PC-9 (cell line): ENCODE measurements at regions not wholly inside any gene's neighbourhood (a gene's known extent, or its start where the extent isn't known, plus 50 kb on each side); places are given as distances from the start of the nearest gene placed in this dataset.

ENCODE experiments used
- BruUV-seq: library from RNA; stranded (reverse); fragments of 400-500 nt; replicated peaks from 2 replicates; lab custom pipeline; 2021; lab: Mats Ljungman, UMichigan
- CTCF ChIA-PET: fragments of 300-600 bp; sonication (Branson Sonifier 250); formaldehyde crosslinking; loops from one replicate; lab custom pipeline; 2022; ENCODE audit warnings: antibody characterized with exemption; lab: Charles Lee
- POLR2A ChIA-PET: fragments of 300-600 bp; sonication (Branson Sonifier 250); formaldehyde crosslinking; loops from one replicate; lab custom pipeline; 2022; ENCODE audit warnings: antibody characterized with exemption; ENCODE audit not compliant: unreplicated experiment; lab: Charles Lee
- DNase-seq, 2 experiments: peaks; one replicate each; pipeline versions ENCODE4 v3.0.0 to v3.0.0-alpha.2; 2015 to 2022; ENCODE audit warnings: mixed read lengths in 1 of 2
- H2AFZ ChIP-seq: fragments of 200-600 bp; sonication (generic); 2 replicates; pipeline ENCODE4 v1.8.1; 2017; ENCODE audit warnings: antibody characterized with exemption
- H3F3A ChIP-seq: fragments of 200-600 bp; sonication (generic); 2 replicates; pipeline ENCODE4 v1.8.1; 2017; ENCODE audit warnings: antibody characterized with exemption, mild to moderate bottlenecking, low read depth; ENCODE audit not compliant: insufficient read depth
- H3K27ac ChIP-seq: fragments of 200-600 bp; sonication (generic); 2 replicates; pipeline ENCODE4 v1.6.1; 2016; ENCODE audit warnings: mixed run types
- H3K27me3 ChIP-seq: fragments of 200-600 bp; sonication (generic); 2 replicates; pipeline ENCODE4 v1.6.1; 2016; ENCODE audit warnings: low read depth, mixed run types; ENCODE audit not compliant: insufficient read depth
- H3K36me3 ChIP-seq: fragments of 200-600 bp; sonication (generic); 2 replicates; pipeline ENCODE4 v1.6.1; 2016; ENCODE audit warnings: low read depth, mixed run types
- H3K4me1 ChIP-seq: fragments of 200-600 bp; sonication (generic); replicated peaks from 2 replicates; pipeline ENCODE4 v1.6.1; 2016; ENCODE audit warnings: mixed run types; ENCODE audit not compliant: insufficient read depth
- H3K4me2 ChIP-seq: fragments of 200-600 bp; sonication (generic); 2 replicates; pipeline ENCODE4 v1.6.1; 2017; ENCODE audit warnings: mixed run types
- H3K4me3 ChIP-seq: fragments of 200-600 bp; sonication (generic); 2 replicates; pipeline ENCODE4 v1.6.1; 2016; ENCODE audit warnings: mixed run types
- H3K79me2 ChIP-seq: fragments of 200-600 bp; sonication (generic); 2 replicates; pipeline ENCODE4 v1.6.1; 2017; ENCODE audit warnings: low read depth, mixed run types
- H3K9me2 ChIP-seq: fragments of 200-600 bp; sonication (generic); 2 replicates; pipeline ENCODE4 v1.8.1; 2017; ENCODE audit warnings: mild to moderate bottlenecking; ENCODE audit not compliant: insufficient read depth
- H3K9me3 ChIP-seq: fragments of 200-600 bp; sonication (generic); 2 replicates; pipeline ENCODE4 v1.8.1; 2016; ENCODE audit warnings: low read depth; ENCODE audit not compliant: insufficient read depth
- H4K20me1 ChIP-seq: fragments of 200-600 bp; sonication (generic); 2 replicates; pipeline ENCODE4 v1.8.1; 2017; ENCODE audit not compliant: insufficient read depth
- CTCF ChIP-seq: fragments of 200-600 bp; sonication (generic); conservative IDR thresholded peaks from 2 replicates; pipeline ENCODE4 v1.6.1; 2017; ENCODE audit warnings: mixed run types, antibody characterized with exemption, mild to moderate bottlenecking, moderate library complexity
- EZH2 ChIP-seq: fragments of 200-600 bp; sonication (generic); IDR thresholded peaks from 2 replicates; pipeline ENCODE4 v1.8.0; 2017; ENCODE audit warnings: antibody characterized with exemption, low read depth
- intact Hi-C: fragments of 100-400 bp; cut with micrococcal nuclease; formaldehyde crosslinking; loops from one replicate; pipeline ENCODE4 v1.10.0; 2022; ENCODE audit not compliant: unreplicated experiment

- H3K4me2 ChIP-seq = no peak overlapping the region
- ChIA-PET CTCF (no interaction called here), POLR2A (no interaction called here)
- DNase-seq = no peak
- no peaks in the 10 kb centered on the region for H3F3A ChIP-seq
- no peak overlapping the region for H2AFZ ChIP-seq
- H3K27ac ChIP-seq = no peak overlapping the region
- BruUV-seq = no TSS peak
- no peaks in the 10 kb centered on the region for H4K20me1 ChIP-seq
- TF ChIP-seq CTCF = no peak
- TF ChIP-seq EZH2 = no peak
- no peak overlapping the region for H3K4me3 ChIP-seq
- no peaks in the 10 kb centered on the region for H3K9me2 ChIP-seq
- intact Hi-C loops = no loop called here
- H3K36me3 ChIP-seq = no peaks in the 10 kb centered on the region
- H3K79me2 ChIP-seq = no peaks in the 10 kb centered on the region
- H3K9me3 ChIP-seq = no peaks in the 10 kb centered on the region; the same call in 1 of the 2 replicates
- H3K27me3 ChIP-seq = no peaks in the 10 kb centered on the region
- no peaks in the 10 kb centered on the region for H3K4me1 ChIP-seq
Measured at GRCh38 chr1:58988752-58989151, 204.9 kb upstream of the JUN start.

DNA sequence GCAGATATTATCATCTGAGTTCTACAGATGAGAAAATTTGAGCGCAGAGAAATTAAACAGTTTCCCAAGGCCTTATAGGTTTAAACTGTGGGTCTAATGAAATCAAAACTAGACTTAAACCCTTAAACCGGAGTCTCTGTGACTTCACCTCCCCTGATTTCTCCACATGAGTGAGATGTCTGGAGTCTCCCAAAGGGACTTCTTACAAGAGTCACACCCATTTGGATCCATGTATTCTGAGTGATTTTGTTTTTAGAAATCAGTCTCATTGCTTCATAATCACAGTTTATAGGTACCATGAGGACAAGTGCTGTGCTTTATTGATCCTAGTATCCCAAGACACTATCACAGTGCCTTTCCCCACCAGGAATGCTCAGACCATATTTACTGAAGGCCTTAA lies 206.0 kb upstream of the JUN start:
- no peaks in the 10 kb centered on the region for H3K9me2 ChIP-seq
- H3K4me1 ChIP-seq = no peaks in the 10 kb centered on the region
- ChIA-PET POLR2A (no interaction called here), CTCF (no interaction called here)
- H3K36me3 ChIP-seq = no peaks in the 10 kb centered on the region
- DNase-seq = no peak
- no peak overlapping the region for H3K4me2 ChIP-seq
- H4K20me1 ChIP-seq = no peaks in the 10 kb centered on the region
- H3K79me2 ChIP-seq = no peaks in the 10 kb centered on the region
- intact Hi-C loops = no loop called here
- H3K9me3 ChIP-seq = no peaks in the 10 kb centered on the region; the same call in 1 of the 2 replicates
- H3K27me3 ChIP-seq = no peaks in the 10 kb centered on the region
- no peak overlapping the region for H3K4me3 ChIP-seq
- H3K27ac ChIP-seq = no peak overlapping the region
- TF ChIP-seq CTCF = no peak
- TF ChIP-seq EZH2 = no peak
- H3F3A ChIP-seq = no peaks in the 10 kb centered on the region
- H2AFZ ChIP-seq = no peak overlapping the region
- no TSS peak for BruUV-seq

- Histone ChIP-seq H3K27ac (no peak overlapping the region), H2AFZ (no peak overlapping the region), H3F3A (no peaks in the 10 kb centered on the region; the same call in 1 of the 2 replicates), H4K20me1 (no peaks in the 10 kb centered on the region), H3K9me3 (no peaks in the 10 kb centered on the region), H3K27me3 (no peaks in the 10 kb centered on the region), H3K9me2 (no peaks in the 10 kb centered on the region), H3K4me2 (no peak overlapping the region), H3K79me2 (no peaks in the 10 kb centered on the region), H3K36me3 (no peaks in the 10 kb centered on the region), H3K4me3 (no peak overlapping the region), H3K4me1 (no peaks in the 10 kb centered on the region)
- no peak for DNase-seq
- no TSS peak for BruUV-seq
- intact Hi-C loops = no loop called here
- TF ChIP-seq EZH2 (no peak), CTCF (no peak)
- ChIA-PET CTCF (no interaction called here), POLR2A (no interaction called here)
Measured at GRCh38 chr1:58991305-58991704, 207.5 kb upstream of the JUN start.
